ENCODE measurements at regions not wholly inside any gene's neighbourhood (a gene's known extent, or its start where the extent isn't known, plus 50 kb on each side); places are given as distances from the start of the nearest gene placed in this dataset.

DNA sequence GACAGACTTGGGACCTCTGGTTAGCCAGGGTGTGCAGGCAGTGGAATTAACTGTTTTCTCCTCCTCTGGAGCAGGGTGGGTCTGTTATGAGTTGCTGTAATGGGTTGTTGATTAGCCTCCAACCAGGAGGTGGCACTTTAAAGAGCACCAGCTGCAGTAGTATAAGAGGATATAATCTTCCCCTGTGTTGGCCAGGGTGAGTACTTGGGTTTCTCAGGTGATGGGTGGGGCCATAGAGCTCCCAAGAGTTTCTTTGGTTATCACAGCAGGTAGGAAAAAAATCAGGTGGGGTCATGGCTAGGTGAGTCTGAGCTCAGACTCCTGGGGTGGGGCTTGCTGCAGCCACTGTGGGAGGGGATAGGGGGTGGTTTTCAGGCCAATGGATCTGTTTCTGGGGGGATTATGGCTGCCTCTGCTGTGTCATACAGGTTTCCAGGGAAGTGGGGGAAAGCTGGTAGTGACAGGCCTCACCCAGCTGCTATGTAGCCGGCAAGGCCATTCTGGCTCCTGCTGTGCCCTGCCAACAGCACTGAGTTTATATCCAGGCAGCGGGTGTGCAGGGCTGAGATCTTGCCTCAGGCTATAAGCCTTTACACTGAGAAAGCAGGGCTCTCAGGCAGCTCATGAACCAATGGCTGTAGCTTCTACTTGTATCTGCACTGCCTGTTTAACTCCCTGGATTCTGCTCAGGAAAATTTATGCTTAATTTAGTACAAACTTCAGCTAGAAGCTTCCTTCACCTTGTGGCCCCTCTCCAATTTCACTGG lies 70.1 kb downstream of the CCNG2 start:
- TF ChIP-seq, protein P1, sequence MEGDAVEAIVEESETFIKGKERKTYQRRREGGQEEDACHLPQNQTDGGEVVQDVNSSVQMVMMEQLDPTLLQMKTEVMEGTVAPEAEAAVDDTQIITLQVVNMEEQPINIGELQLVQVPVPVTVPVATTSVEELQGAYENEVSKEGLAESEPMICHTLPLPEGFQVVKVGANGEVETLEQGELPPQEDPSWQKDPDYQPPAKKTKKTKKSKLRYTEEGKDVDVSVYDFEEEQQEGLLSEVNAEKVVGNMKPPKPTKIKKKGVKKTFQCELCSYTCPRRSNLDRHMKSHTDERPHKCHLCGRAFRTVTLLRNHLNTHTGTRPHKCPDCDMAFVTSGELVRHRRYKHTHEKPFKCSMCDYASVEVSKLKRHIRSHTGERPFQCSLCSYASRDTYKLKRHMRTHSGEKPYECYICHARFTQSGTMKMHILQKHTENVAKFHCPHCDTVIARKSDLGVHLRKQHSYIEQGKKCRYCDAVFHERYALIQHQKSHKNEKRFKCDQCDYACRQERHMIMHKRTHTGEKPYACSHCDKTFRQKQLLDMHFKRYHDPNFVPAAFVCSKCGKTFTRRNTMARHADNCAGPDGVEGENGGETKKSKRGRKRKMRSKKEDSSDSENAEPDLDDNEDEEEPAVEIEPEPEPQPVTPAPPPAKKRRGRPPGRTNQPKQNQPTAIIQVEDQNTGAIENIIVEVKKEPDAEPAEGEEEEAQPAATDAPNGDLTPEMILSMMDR (IDR thresholded peaks at IDR 0.05): no peak
- no peak for TF ChIP-seq POLR2A (IDR thresholded peaks at IDR 0.05)
- TF ChIP-seq EP300 (IDR thresholded peaks at IDR 0.05): no peak
